Heart left ventricle (tissue), 16 donors: ENCODE measurements at regions not wholly inside any gene's neighbourhood (a gene's known extent, or its start where the extent isn't known, plus 50 kb on each side); places are given as distances from the start of the nearest gene placed in this dataset.

Experiments
- ATAC-seq, 4 donors: fragments of 200-7000 bp; cut with Tn5 transposase; one replicate each; pipeline ENCODE4 v1.9.1; 2020 to 2022; ENCODE audit warnings: moderate library complexity in 4 of 4, mild to moderate bottlenecking in 3 of 4, moderate number of reproducible peaks in 1 of 4
- DNase-seq, 5 donors: peaks; one replicate each; pipeline ENCODE4 v3.0.0-alpha.2; 2020
- H3K27ac ChIP-seq, 12 donors: fragments of 200-600 bp; sonication (generic) in 4 of 12; one replicate each; pipeline versions ENCODE4 v1.5.0 to v1.8.0; 2016 to 2022; ENCODE audit warnings: mild to moderate bottlenecking in 2 of 12
- H3K27me3 ChIP-seq, 9 donors: fragments of 200-600 bp; sonication (generic) in 2 of 9; one replicate each; pipeline versions ENCODE4 v1.5.1 to v1.8.0; 2016 to 2022; ENCODE audit warnings: mild to moderate bottlenecking in 3 of 9
- H3K36me3 ChIP-seq, 9 donors: fragments of 200-600 bp; sonication (generic) in 2 of 9; one replicate each; pipeline versions ENCODE4 v1.5.0 to v1.8.0; 2018 to 2022; ENCODE audit warnings: mild to moderate bottlenecking in 2 of 9
- H3K4me1 ChIP-seq, 12 donors: fragments of 200-600 bp; sonication (generic) in 4 of 12; one replicate each; pipeline versions ENCODE4 v1.5.0 to v1.8.0; 2016 to 2022; ENCODE audit warnings: mild to moderate bottlenecking in 3 of 12
- H3K4me3 ChIP-seq, 12 donors: fragments of 200-600 bp; sonication (generic) in 4 of 12; one replicate each; pipeline versions ENCODE4 v1.5.0 to v1.8.0; 2017 to 2022; ENCODE audit warnings: mild to moderate bottlenecking in 9 of 12, moderate library complexity in 4 of 12
- H3K9me3 ChIP-seq, 12 donors: fragments of 200-600 bp; sonication (generic) in 4 of 12; one replicate each; pipeline versions ENCODE4 v1.5.0 to v1.8.0; 2016 to 2022; ENCODE audit warnings: mild to moderate bottlenecking in 1 of 12
- CTCF ChIP-seq, 12 donors: fragments of 200-600 bp; sonication (generic) in 4 of 12; IDR thresholded peaks; one replicate each; pipeline versions ENCODE4 v1.5.0 to v1.8.0; 2018 to 2022; ENCODE audit warnings: antibody characterized with exemption in 12 of 12, mild to moderate bottlenecking in 5 of 12
- POLR2A ChIP-seq, 2 donors: fragments of 450-650 bp; IDR thresholded peaks; one replicate each; pipeline ENCODE4 v1.6.1; 2017; ENCODE audit warnings: antibody characterized with exemption in 2 of 2, mild to moderate bottlenecking in 2 of 2, moderate library complexity in 2 of 2
- WGBS, 4 donors: extraction: QIAGEN DNeasy Blood & Tissue Kit in 2 of 4; methylation state at CpG; one replicate each; pipeline versions ENCODE4 v1.1.5 to v1.1.7; 2013 to 2018; 5-methylcytosine and 5-hydroxymethylcytosine counted together
- intact Hi-C, 10 donors: fragments of 100-400 bp; cut with DNase I; formaldehyde crosslinking; loops; one replicate each; pipeline versions ENCODE4 v1.11.1 to v1.14.2; 2022
- donor health status: ischemic (EF 13 %, LVEDD 7.1; RV severe dilation, severe dysfunction).
- donor health status: healthy with polysubstance abuse.
- donor health status: DM: no; HTN: yes; CAD: no.
- donor health status: DM: no; HTN: no; CAD: no.
- donor health status: ischemic (EF 25% LVEDD 6.9; RV normal size, moderate dysfunction).
- donor health status: ischemic (EF 25% LVEDD 5.7; RV mildly dilated, moderate dysfunction).
- donor health status: healthy.
- donor health status: DM: yes; HTN: yes; CAD: no.
- donor health status: ischemic (EF 35%, LVEDD 5.7; RV mildly dilated, moderate dysfunction).
- donor health status: nonischemic (EF 11% LVEDD 7.7; RV severe dilation, severe dysfunction).
- donor health status: DM: yes; HTN: yes; CAD: no.
- donor health status: PGD.
- donor health status: ischemic (EF 29% LVEDD 5.4; RV normal size, mild dysfunction).
- donor health status: nonischemic (EF 23%, LVEDD 6.1; RV moderate dilation, normal function).

DNA sequence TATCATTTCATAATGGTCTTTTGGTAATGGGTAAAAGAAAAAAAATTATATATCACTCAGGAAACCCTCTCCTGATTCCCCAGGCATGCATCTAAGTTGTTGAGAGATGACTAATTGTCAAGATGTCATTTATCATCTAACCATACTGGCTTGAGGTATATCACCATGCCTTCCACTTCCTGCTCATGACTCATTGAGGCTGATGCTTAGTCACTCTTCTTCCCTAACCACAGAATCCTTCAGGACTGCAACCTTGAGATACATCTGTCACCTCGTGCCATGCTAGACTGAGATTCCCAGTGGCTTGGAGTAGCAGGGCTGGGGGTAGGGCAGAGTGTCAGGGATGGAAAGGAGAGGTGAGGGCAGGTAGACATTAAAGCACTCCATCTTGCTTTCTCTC lies 782.5 kb upstream of the INTU start:
- Histone ChIP-seq H3K4me1 (no peaks in the 10 kb centered on the region), H3K27me3 (no peaks in the 10 kb centered on the region), H3K4me3 (no peak overlapping the region), H3K36me3 (no peaks in the 10 kb centered on the region), H3K9me3 (peaks cover 0 to under 1% (median 0%) of the 10 kb centered on the region in 12 donors), H3K27ac (no peak overlapping the region)
- no peak for DNase-seq
- no peak for ATAC-seq
- TF ChIP-seq CTCF (IDR thresholded peaks at IDR 0.05), result no peak
- TF ChIP-seq POLR2A (IDR thresholded peaks at IDR 0.05), result no peak
- 46 to 62% (median 60%) methylated on average over 1 of the region's 1 CpG for WGBS, 4 donors
- intact Hi-C loops, result no loop called here

DNA sequence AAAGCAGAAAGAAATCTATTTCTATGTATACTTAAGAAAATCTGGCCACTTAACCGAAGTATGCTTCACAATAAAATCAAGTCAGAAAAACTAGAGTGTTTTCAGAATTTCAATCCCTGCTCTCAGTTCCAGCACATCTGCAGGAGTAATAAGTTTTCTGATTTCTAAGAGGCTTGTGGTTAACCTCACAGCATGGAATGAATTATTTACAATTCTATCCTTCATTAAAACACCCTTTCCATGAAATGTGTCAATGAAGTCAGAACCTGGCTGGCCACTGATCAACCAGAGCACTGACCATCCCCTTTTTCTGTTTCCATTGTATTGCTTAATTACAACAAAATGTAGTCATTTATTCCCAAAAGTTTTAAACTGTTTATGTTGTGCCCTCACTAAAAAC lies 781.4 kb upstream of the INTU start:
- Histone ChIP-seq H3K27me3 (no peaks in the 10 kb centered on the region), H3K27ac (no peak overlapping the region), H3K36me3 (no peaks in the 10 kb centered on the region), H3K9me3 (no peaks in the 10 kb centered on the region), H3K4me1 (no peaks in the 10 kb centered on the region), H3K4me3 (no peak overlapping the region)
- 88 to 97% (median 93%) methylated on average over 1 of the region's 1 CpG for WGBS, 4 donors
- DNase-seq, result no peak
- no peak for TF ChIP-seq POLR2A (IDR thresholded peaks at IDR 0.05)
- TF ChIP-seq CTCF (IDR thresholded peaks at IDR 0.05), result no peak
- intact Hi-C loops, result no loop called here
- ATAC-seq, result no peak

DNA sequence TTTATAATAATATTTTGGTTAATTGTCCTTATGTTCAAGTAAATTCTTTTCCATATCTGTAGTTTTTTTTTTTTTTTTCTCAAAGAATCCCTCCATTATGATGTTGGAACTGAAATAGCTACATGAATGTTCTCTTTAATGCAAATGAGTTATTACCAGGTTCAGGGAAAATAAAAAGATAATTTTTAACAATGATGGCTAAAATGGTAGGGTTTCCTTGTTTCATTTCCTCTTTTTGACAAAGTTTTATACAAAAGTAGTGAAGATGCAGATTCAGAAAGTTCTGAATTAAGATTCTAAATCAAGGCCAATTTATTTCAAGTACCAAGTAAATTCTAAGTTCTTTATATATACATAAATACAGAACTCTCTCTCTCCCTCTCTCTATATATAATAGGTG lies 779.0 kb upstream of the INTU start:
- Histone ChIP-seq H3K9me3 (no peaks in the 10 kb centered on the region), H3K4me3 (no peak overlapping the region), H3K4me1 (no peaks in the 10 kb centered on the region), H3K27me3 (no peaks in the 10 kb centered on the region), H3K36me3 (no peaks in the 10 kb centered on the region), H3K27ac (no peak overlapping the region)
- ATAC-seq (no peak), DNase-seq (no peak)
- TF ChIP-seq CTCF (IDR thresholded peaks at IDR 0.05) (no peak), POLR2A (IDR thresholded peaks at IDR 0.05) (no peak)
- intact Hi-C loops, result no loop called here

GRCh38 chr4:126856906-126857305 lies 775.9 kb upstream of the INTU start:
- 69 to 79% (median 74%) methylated on average over 3 of the region's 3 CpGs for WGBS, 4 donors
- Histone ChIP-seq H3K9me3 (peaks cover 0 to 3% (median 0%) of the 10 kb centered on the region in 12 donors), H3K27me3 (no peaks in the 10 kb centered on the region), H3K27ac (no peak overlapping the region), H3K4me3 (no peak overlapping the region), H3K4me1 (no peaks in the 10 kb centered on the region), H3K36me3 (no peaks in the 10 kb centered on the region)
- intact Hi-C loops, result no loop called here
- no peak for DNase-seq
- TF ChIP-seq CTCF (IDR thresholded peaks at IDR 0.05), result no peak
- no peak for TF ChIP-seq POLR2A (IDR thresholded peaks at IDR 0.05)
- no peak for ATAC-seq
